DMS153 (cell line): ENCODE measurements at regions not wholly inside any gene's neighbourhood (a gene's known extent, or its start where the extent isn't known, plus 50 kb on each side); places are given as distances from the start of the nearest gene placed in this dataset.
"Not testable (repeated sequence)": the region's sequence is repeated elsewhere in the genome, so short reads cannot be mapped to it uniquely, and the experiment has no call there.

Experiments
- DNase-seq: peaks from one replicate; lab custom pipeline; 2025; lab: John Stamatoyannopoulos, UW

GRCh38 chr5:10126900-10127299, 122.8 kb downstream of the ATPSCKMT start:
- no peak for DNase-seq

GRCh38 chr5:10125116-10125515, 124.6 kb downstream of the ATPSCKMT start:
- DNase-seq, result no peak

- no peak for DNase-seq
These were observed 125.4 kb downstream of the ATPSCKMT start for GRCh38 chr5:10124287-10124686.

DNA sequence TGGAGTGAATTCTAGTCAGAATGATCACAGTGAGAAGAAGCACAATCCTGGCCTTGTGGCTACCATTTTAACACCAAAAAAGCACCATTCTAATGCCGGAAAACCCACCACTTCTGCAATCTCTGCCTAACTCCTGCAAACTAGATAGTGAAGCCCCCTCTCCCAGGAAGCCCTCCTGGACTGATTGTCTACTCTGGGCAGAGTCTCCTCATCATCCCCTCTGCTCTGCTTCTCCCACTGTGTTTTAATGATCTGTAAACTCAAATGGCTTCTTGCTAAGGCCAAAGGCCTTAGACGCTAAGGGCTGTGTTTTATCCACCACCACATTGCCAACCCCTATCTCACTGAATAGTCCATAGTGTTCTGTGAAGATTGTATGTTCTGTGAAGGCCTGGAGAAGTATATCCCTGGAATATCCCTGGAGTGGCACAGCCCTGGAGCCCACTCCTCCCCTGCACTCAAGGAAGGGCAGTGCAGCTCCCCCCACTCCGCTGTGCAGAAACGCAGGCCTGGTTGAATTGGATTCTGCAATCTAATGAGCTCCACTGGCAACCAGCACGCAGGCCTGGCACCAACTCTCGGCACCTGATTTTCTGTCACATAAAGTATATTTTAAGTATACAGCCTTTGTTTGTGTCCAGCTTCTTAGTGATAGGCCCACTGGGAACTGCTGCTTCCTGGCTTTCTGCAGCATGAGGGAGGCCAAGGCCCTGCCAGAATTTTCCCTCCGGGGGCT, 126.3 kb downstream of the ATPSCKMT start:
- DNase-seq, result no peak

DNA sequence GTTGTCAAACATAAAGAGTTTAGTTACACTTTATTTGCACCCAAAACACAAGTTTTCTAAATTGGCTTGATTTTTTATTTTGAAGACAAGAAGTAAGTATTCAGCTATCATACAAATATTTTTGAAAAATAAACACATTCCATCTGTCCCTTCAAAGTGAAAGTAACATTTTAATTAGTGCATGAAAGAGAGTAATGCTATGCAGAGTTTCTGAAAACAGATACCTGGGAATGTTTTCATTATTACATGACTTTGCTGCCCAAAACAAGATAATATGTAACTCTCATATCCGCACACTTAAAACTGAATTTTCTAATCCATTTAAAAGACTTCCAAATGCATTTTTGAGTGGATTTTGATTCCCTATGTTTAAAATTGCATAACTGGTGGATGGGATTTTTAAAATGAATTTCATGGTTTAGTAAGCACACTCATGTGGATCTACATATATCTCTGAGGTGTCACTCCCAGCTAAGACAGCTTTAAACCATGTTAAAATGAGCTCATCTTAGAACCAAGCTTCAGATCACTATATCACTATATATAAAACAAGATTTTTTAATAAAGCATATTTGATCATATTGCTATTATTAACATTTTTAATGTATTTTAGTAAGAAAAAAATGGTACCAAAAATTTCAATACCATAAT, 127.5 kb downstream of the ATPSCKMT start:
- DNase-seq, result no peak

GRCh38 chr5:10120934-10121333, 128.8 kb downstream of the ATPSCKMT start:
- DNase-seq, result no peak

DNA sequence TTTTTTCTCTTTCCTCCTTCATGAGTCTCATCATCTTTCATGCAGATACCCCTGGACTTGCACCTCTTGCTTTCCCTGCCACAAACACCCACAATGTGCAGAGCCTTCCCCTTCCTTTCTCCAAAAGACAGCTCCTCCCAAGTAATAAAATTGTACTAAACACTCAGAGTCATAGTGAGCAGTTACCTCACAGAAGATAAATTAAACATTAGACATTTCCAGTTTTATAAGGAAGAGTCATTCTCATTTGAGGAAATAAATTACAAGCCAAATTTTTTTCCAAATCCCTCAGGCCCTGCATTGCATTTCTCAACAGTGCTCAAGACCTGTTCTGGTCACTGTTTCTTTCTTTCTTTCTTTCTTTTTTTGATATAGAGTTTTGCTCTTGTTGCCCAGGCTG, 131.5 kb downstream of the ATPSCKMT start:
- no peak for DNase-seq

GRCh38 chr5:10116594-10116993, 133.1 kb downstream of the ATPSCKMT start:
- no peak for DNase-seq

DNA sequence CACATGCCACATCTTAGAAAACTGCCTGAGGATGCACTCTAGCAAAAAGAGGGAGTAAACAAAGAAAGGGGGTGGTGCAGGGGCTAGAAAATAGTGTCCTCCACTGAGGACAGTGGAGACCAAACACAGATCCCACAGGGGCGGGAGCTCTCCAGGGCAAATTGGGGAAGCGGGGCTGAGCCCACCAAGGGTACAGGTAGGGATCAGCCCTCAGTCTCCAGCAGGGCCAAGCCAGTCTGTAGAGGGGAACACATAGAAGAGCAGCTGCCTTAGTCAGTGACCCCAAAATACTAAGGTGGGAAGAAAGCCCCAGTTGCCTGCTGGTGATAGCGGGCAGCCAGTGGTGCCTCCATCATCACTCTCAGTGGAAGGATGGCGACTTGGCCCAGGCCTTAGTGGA, 134.0 kb downstream of the ATPSCKMT start:
- DNase-seq, result no peak

DNA sequence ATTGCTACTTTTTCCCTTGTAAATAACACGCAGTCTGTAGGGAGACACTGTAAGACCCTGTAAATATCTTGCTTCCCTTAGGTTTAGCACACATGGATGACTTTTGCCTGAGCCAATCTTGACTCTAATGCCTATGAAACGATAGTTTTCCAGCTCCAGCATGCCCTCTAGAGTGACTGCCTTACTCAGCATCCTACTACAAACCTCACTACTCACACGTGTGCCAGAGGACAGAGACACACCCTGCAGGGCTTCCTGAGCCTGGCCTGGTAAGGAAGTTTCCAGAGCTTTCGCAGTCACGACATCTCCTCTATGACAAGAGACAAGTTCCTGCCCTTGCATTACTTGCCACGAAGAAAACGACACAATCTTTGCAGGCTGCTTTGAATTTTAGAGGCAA, 138.1 kb downstream of the ATPSCKMT start:
- peak; percentile 41 for DNase-seq

GRCh38 chr5:10110228-10110627, 139.5 kb downstream of the ATPSCKMT start:
- DNase-seq, result no peak

DNA sequence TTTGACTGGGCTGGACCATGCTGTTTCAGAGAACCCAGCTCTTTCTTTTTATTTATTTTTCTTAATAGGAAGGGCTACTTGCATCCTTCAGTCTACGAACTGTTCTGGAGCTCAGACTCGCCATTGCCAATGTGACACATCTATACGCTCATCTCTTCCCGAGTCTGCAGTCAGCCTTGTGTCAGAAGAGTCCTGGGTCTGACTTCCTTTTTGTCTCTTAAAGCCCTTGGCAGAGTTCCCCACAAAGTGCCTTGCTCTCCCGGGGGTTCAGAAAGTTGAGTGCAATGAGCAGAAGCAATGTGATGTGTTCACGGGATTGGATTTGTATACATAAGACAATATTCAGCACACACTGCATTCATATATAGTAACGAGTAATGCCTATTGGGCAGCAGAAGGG, 140.4 kb downstream of the ATPSCKMT start:
- DNase-seq, result no peak

GRCh38 chr5:10106806-10107205, 142.9 kb downstream of the ATPSCKMT start:
- no peak for DNase-seq

DNA sequence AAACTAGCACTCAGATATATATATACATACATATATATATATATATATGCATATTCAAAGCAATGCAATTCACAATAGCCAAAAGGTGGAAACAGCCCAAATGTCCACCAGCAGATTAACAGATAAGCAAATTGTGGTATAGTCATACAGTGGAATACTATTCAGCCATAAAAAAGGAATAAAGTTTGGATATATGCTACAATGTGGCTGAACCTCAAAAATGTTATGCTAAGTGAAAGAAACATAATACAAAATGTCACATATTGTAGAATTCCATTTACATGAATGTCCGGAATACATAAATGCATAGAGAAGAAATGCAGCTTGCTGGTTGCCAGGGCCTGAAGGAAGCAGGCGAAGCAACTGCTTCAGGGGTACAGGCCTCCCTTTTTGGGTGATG, 143.4 kb downstream of the ATPSCKMT start:
- DNase-seq, result no peak

- no peak for DNase-seq
These were observed 146.8 kb downstream of the ATPSCKMT start for GRCh38 chr5:10102706-10103497.

DNA sequence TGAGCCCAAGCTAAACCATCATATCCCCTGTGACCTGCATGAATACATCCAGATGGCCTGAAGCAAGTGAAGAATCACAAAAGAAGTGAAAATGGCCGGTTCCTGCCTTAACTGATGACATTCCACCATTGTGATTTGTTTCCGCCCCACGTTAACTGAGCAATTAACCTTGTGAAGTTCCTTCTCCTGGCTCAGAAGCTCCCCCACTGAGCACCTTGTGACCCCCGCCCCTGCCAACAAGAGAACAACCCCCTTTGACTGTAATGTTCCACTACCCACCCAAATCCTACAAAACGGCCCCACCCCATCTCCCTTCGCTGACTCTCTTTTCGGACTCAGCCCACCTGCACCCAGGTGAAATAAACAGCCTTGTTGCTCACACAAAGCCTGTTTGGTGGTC, 147.5 kb downstream of the ATPSCKMT start:
- not testable (repeated sequence) for DNase-seq

GRCh38 chr5:10099548-10099947, 150.1 kb downstream of the ATPSCKMT start:
- no peak for DNase-seq

- DNase-seq, result no peak
These were observed 158.0 kb downstream of the ATPSCKMT start for GRCh38 chr5:10091701-10092100.

DNA sequence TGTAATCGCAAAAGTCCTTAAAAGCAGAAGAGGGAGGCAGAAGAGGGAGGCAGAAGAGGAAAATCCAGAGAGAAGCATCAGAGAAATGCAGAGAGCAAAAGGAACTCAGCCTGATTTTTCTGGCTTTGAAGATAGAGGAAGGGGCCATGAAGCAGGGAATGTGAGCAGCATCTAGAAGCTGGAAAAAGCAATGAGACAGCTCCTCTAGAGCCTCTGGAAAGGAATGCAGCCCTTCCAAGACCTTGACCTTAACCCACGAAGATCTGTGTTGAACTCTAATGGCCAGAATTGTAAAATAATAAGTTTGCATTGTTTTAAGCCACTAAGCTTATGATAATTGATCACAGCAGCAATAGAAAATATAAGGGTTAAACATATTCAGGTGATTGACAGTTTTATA, 159.6 kb downstream of the ATPSCKMT start:
- DNase-seq, result no peak

DNA sequence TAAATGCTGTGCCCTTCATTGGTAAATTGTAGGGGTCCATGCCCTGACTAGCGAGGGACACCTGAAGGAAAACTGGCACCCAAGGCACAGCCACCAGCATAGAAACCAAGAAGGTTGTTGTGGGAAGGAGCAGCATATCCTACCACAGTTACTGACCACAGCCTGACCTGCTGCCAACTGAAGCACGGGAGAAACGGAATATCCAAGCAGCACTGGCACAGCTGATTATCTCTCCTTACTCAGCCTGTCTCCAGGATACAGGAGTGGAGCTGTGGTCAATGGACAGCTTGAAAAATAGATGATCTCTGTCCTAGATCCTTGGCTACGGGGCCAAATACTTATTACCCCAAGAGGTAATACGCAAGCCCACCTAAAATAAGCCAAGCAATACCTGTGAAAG, 164.5 kb downstream of the ATPSCKMT start:
- DNase-seq, result no peak

- DNase-seq, result no peak
These were observed 168.1 kb downstream of the ATPSCKMT start for GRCh38 chr5:10081584-10081983.

GRCh38 chr5:10077791-10078545, 171.7 kb downstream of the ATPSCKMT start:
- DNase-seq, result no peak
